ENCODE measurements at regions not wholly inside any gene's neighbourhood (a gene's known extent, or its start where the extent isn't known, plus 50 kb on each side); places are given as distances from the start of the nearest gene placed in this dataset.

- H3K36me3 ChIP-seq (ENCODE audit: insufficient read depth, low read length), result no peaks in the 10 kb centered on the region
- no peaks in the 10 kb centered on the region for H3K9me2 ChIP-seq (ENCODE audit: insufficient read depth, low read length)
- no peak overlapping the region for H3K9ac ChIP-seq (ENCODE audit: low read length)
- no peaks in the 10 kb centered on the region for H3K9me3 ChIP-seq (ENCODE audit: low read length)
- no peak overlapping the region for H3K4me2 ChIP-seq (ENCODE audit: low read length)
- no peak overlapping the region for H2AFZ ChIP-seq (ENCODE audit: low read depth, low read length)
- no peak for TF ChIP-seq EP300 (conservative IDR thresholded peaks at IDR 0.05; ENCODE audit: poor library complexity, severe bottlenecking)
- TF ChIP-seq TAF1 (IDR thresholded peaks at IDR 0.05; ENCODE audit: low read depth), result no peak
- TF ChIP-seq RAD21 (conservative IDR thresholded peaks at IDR 0.05), result no peak
- TF ChIP-seq EZH2 (IDR thresholded peaks at IDR 0.05; ENCODE audit: borderline replicate concordance, insufficient read depth, low read length, poor library complexity, severe bottlenecking), result no peak
- TF ChIP-seq MXI1 (conservative IDR thresholded peaks at IDR 0.05; ENCODE audit: poor library complexity, severe bottlenecking), result no peak
- TF ChIP-seq SMC3 (conservative IDR thresholded peaks at IDR 0.05; ENCODE audit: poor library complexity), result no peak
- TF ChIP-seq POLR2AphosphoS5 (IDR thresholded peaks at IDR 0.05), result no peak
- TF ChIP-seq, protein P1, sequence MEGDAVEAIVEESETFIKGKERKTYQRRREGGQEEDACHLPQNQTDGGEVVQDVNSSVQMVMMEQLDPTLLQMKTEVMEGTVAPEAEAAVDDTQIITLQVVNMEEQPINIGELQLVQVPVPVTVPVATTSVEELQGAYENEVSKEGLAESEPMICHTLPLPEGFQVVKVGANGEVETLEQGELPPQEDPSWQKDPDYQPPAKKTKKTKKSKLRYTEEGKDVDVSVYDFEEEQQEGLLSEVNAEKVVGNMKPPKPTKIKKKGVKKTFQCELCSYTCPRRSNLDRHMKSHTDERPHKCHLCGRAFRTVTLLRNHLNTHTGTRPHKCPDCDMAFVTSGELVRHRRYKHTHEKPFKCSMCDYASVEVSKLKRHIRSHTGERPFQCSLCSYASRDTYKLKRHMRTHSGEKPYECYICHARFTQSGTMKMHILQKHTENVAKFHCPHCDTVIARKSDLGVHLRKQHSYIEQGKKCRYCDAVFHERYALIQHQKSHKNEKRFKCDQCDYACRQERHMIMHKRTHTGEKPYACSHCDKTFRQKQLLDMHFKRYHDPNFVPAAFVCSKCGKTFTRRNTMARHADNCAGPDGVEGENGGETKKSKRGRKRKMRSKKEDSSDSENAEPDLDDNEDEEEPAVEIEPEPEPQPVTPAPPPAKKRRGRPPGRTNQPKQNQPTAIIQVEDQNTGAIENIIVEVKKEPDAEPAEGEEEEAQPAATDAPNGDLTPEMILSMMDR (IDR thresholded peaks at IDR 0.05; ENCODE audit: poor library complexity, severe bottlenecking), result no peak
- TF ChIP-seq REST (IDR thresholded peaks at IDR 0.05; ENCODE audit: borderline replicate concordance), result no peak
- H3F3A ChIP-seq (ENCODE audit: insufficient read depth, low read length, poor library complexity, severe bottlenecking), result no peaks in the 10 kb centered on the region
- H3K27ac ChIP-seq (ENCODE audit: low read length), result no peak overlapping the region
- H3K27me3 ChIP-seq (ENCODE audit: insufficient read depth, low read depth, low read length), result no peaks in the 10 kb centered on the region
- no peak overlapping the region for H3K4me3 ChIP-seq (ENCODE audit: low read length)
- no peaks in the 10 kb centered on the region for H4K20me1 ChIP-seq (ENCODE audit: insufficient read depth)
- H3K79me2 ChIP-seq (replicated peaks; ENCODE audit: insufficient read depth, low read length), result no peaks in the 10 kb centered on the region
These were observed 671.3 kb upstream of the NECTIN3 start for GRCh38 chr3:110400315-110400714.

GRCh38 chr3:110405830-110406585, 665.6 kb upstream of the NECTIN3 start:
- TF ChIP-seq POLR2AphosphoS5 (IDR thresholded peaks at IDR 0.05) (no peak), RAD21 (conservative IDR thresholded peaks at IDR 0.05) (no peak), EP300 (conservative IDR thresholded peaks at IDR 0.05; ENCODE audit: poor library complexity, severe bottlenecking) (no peak), EZH2 (IDR thresholded peaks at IDR 0.05; ENCODE audit: borderline replicate concordance, insufficient read depth, low read length, poor library complexity, severe bottlenecking) (no peak), REST (IDR thresholded peaks at IDR 0.05; ENCODE audit: borderline replicate concordance) (no peak), MXI1 (conservative IDR thresholded peaks at IDR 0.05; ENCODE audit: poor library complexity, severe bottlenecking) (no peak), SMC3 (conservative IDR thresholded peaks at IDR 0.05; ENCODE audit: poor library complexity) (no peak), TAF1 (IDR thresholded peaks at IDR 0.05; ENCODE audit: low read depth) (no peak)
- TF ChIP-seq, protein P1 (IDR thresholded peaks at IDR 0.05; ENCODE audit: poor library complexity, severe bottlenecking), result no peak
- H3K27ac ChIP-seq (ENCODE audit: low read length), result no peak overlapping the region
- H3F3A ChIP-seq (ENCODE audit: insufficient read depth, low read length, poor library complexity, severe bottlenecking), result no peaks in the 10 kb centered on the region
- no peak overlapping the region for H2AFZ ChIP-seq (ENCODE audit: low read depth, low read length)
- H3K4me2 ChIP-seq (ENCODE audit: low read length), result no peak overlapping the region
- H3K9me3 ChIP-seq (ENCODE audit: low read length), result no peaks in the 10 kb centered on the region
- H3K79me2 ChIP-seq (replicated peaks; ENCODE audit: insufficient read depth, low read length), result no peaks in the 10 kb centered on the region
- H4K20me1 ChIP-seq (ENCODE audit: insufficient read depth), result no peaks in the 10 kb centered on the region
- H3K4me3 ChIP-seq (ENCODE audit: low read length), result no peak overlapping the region
- no peaks in the 10 kb centered on the region for H3K9me2 ChIP-seq (ENCODE audit: insufficient read depth, low read length)
- no peaks in the 10 kb centered on the region for H3K27me3 ChIP-seq (ENCODE audit: insufficient read depth, low read depth, low read length)
- no peaks in the 10 kb centered on the region for H3K36me3 ChIP-seq (ENCODE audit: insufficient read depth, low read length)
- no peak overlapping the region for H3K9ac ChIP-seq (ENCODE audit: low read length)
